ENCODE measurements at regions not wholly inside any gene's neighbourhood (a gene's known extent, or its start where the extent isn't known, plus 50 kb on each side); places are given as distances from the start of the nearest gene placed in this dataset.
"Not testable (repeated sequence)": the region's sequence is repeated elsewhere in the genome, so short reads cannot be mapped to it uniquely, and the experiment has no call there.

- not testable (repeated sequence) for TF ChIP-seq CTCF (IDR thresholded peaks at IDR 0.05; ENCODE audit: poor library complexity); EZH2 (IDR thresholded peaks at IDR 0.05; ENCODE audit: borderline replicate concordance)
These were observed 1407.3 kb upstream of the PCDH10 start for GRCh38 chr4:131741836-131742235.

Data from hepatocyte (in vitro differentiated cells).